NCI-H146 (cell line): ENCODE measurements at regions not wholly inside any gene's neighbourhood (a gene's known extent, or its start where the extent isn't known, plus 50 kb on each side); places are given as distances from the start of the nearest gene placed in this dataset.
A peak's percentile ranks its signal among the peaks of the same experiment; 100 is the strongest.

Experiments
- DNase-seq: peaks from one replicate; lab custom pipeline; 2025; lab: John Stamatoyannopoulos, UW

- peak; percentile 47 for DNase-seq
These were observed 101.2 kb upstream of the STXBP6 start for GRCh38 chr14:25150934-25151790.

- DNase-seq: no peak
These were observed 100.5 kb upstream of the STXBP6 start for GRCh38 chr14:25150401-25150800.

GRCh38 chr14:25140411-25140810 lies 90.5 kb upstream of the STXBP6 start:
- no peak for DNase-seq

- DNase-seq: no peak
These were observed 86.9 kb upstream of the STXBP6 start for GRCh38 chr14:25136811-25137210.

- DNase-seq: no peak
These were observed 84.2 kb upstream of the STXBP6 start for GRCh38 chr14:25134184-25134583.

- peak; percentile 49 for DNase-seq
These were observed 82.9 kb upstream of the STXBP6 start for GRCh38 chr14:25132732-25133422.

GRCh38 chr14:25132094-25132493 lies 82.1 kb upstream of the STXBP6 start:
- DNase-seq: no peak

GRCh38 chr14:25122843-25123242 lies 72.9 kb upstream of the STXBP6 start:
- DNase-seq: no peak

GRCh38 chr14:25122211-25122610 lies 72.3 kb upstream of the STXBP6 start:
- DNase-seq: no peak

- no peak for DNase-seq
These were observed 71.6 kb upstream of the STXBP6 start for GRCh38 chr14:25121337-25122129.

GRCh38 chr14:25120261-25120660 lies 70.3 kb upstream of the STXBP6 start:
- no peak for DNase-seq

- DNase-seq: no peak
These were observed 68.7 kb upstream of the STXBP6 start for GRCh38 chr14:25118671-25119070.

GRCh38 chr14:25117342-25117741 lies 67.4 kb upstream of the STXBP6 start:
- DNase-seq: no peak

- no peak for DNase-seq
These were observed 66.7 kb upstream of the STXBP6 start for GRCh38 chr14:25116607-25117006.

GRCh38 chr14:25113394-25113793 lies 63.4 kb upstream of the STXBP6 start:
- DNase-seq: no peak

GRCh38 chr14:25111061-25111601 lies 61.2 kb upstream of the STXBP6 start:
- no peak for DNase-seq

GRCh38 chr14:25110106-25110505 lies 60.2 kb upstream of the STXBP6 start:
- no peak for DNase-seq

- DNase-seq: no peak
These were observed 59.0 kb upstream of the STXBP6 start for GRCh38 chr14:25108959-25109358.

- DNase-seq: no peak
These were observed 58.3 kb upstream of the STXBP6 start for GRCh38 chr14:25108291-25108690.

- no peak for DNase-seq
These were observed 53.9 kb upstream of the STXBP6 start for GRCh38 chr14:25103820-25104219.

GRCh38 chr14:25103271-25103670 lies 53.3 kb upstream of the STXBP6 start:
- no peak for DNase-seq

GRCh38 chr14:25102788-25103187 lies 52.8 kb upstream of the STXBP6 start:
- DNase-seq: no peak
